HEK293 (cell line): ENCODE measurements at regions not wholly inside any gene's neighbourhood (a gene's known extent, or its start where the extent isn't known, plus 50 kb on each side); places are given as distances from the start of the nearest gene placed in this dataset.

Experiments used
- AEBP2 ChIP-seq: fragments of 450-650 bp; formaldehyde crosslinking; IDR thresholded peaks from 2 replicates; pipeline ENCODE4 v1.5.1; 2016; ENCODE audit warnings: missing biosample characterization, missing genetic modification characterization, borderline replicate concordance
- CTCF ChIP-seq: fragments of 450-650 bp; formaldehyde crosslinking; IDR thresholded peaks from 2 replicates; pipeline ENCODE4 v1.5.1; 2016; ENCODE audit warnings: missing biosample characterization, missing genetic modification characterization
- SCRT1 ChIP-seq: fragments of 450-650 bp; formaldehyde crosslinking; IDR thresholded peaks from 2 replicates; pipeline ENCODE4 v1.5.1; 2016; ENCODE audit warnings: missing biosample characterization, missing genetic modification characterization, borderline replicate concordance
- SP2 ChIP-seq: fragments of 450-650 bp; formaldehyde crosslinking; IDR thresholded peaks from 2 replicates; pipeline ENCODE4 v1.5.1; 2016; ENCODE audit warnings: missing biosample characterization, missing genetic modification characterization
- TSHZ1 ChIP-seq: fragments of 450-650 bp; formaldehyde crosslinking; IDR thresholded peaks from 2 replicates; pipeline ENCODE4 v1.5.1; 2016; ENCODE audit warnings: missing biosample characterization, missing genetic modification characterization, borderline replicate concordance
- YY1 ChIP-seq: fragments of 450-650 bp; formaldehyde crosslinking; IDR thresholded peaks from 2 replicates; pipeline ENCODE4 v1.5.1; 2018; ENCODE audit warnings: missing biosample characterization, missing genetic modification characterization
- ZBTB7A ChIP-seq: fragments of 450-650 bp; formaldehyde crosslinking; IDR thresholded peaks from 2 replicates; pipeline ENCODE4 v1.5.1; 2016; ENCODE audit warnings: low read depth, missing biosample characterization, missing genetic modification characterization
- ZNF670 ChIP-seq: fragments of 450-650 bp; formaldehyde crosslinking; IDR thresholded peaks from 2 replicates; pipeline ENCODE4 v1.5.1; 2016; ENCODE audit warnings: missing biosample characterization, missing genetic modification characterization, low read depth

GRCh38 chr21:20030390-20030789, 967.8 kb upstream of the NCAM2 start:
- TF ChIP-seq CTCF: no peak
- TF ChIP-seq ZBTB7A (tag by site-specific recombination): no peak
- no peak for TF ChIP-seq SP2 (tag by site-specific recombination)
- no peak for TF ChIP-seq ZNF670 (tag by site-specific recombination)
- TF ChIP-seq YY1 (tag by site-specific recombination): no peak
- no peak for TF ChIP-seq AEBP2 (tag by site-specific recombination)
- TF ChIP-seq SCRT1 (tag by site-specific recombination): no peak
- TF ChIP-seq TSHZ1 (tag by site-specific recombination): no peak
